Effector CD4-positive, alpha-beta T cell (primary cell): ENCODE measurements at regions not wholly inside any gene's neighbourhood (a gene's known extent, or its start where the extent isn't known, plus 50 kb on each side); places are given as distances from the start of the nearest gene placed in this dataset.

ENCODE experiments used
- DNase-seq: peaks from one replicate; pipeline ENCODE4 v3.0.0-alpha.2; 2020

- DNase-seq, result no peak
These were observed 635.9 kb upstream of the SUCLG2 start for GRCh38 chr3:68290333-68290732.

GRCh38 chr3:68288085-68288484 lies 633.7 kb upstream of the SUCLG2 start:
- no peak for DNase-seq

GRCh38 chr3:68287101-68287500 lies 632.7 kb upstream of the SUCLG2 start:
- no peak for DNase-seq

- no peak for DNase-seq
These were observed 619.9 kb upstream of the SUCLG2 start for GRCh38 chr3:68274286-68274685.

GRCh38 chr3:68271145-68271544 lies 616.7 kb upstream of the SUCLG2 start:
- DNase-seq, result no peak

GRCh38 chr3:68256635-68257223 lies 602.3 kb upstream of the SUCLG2 start:
- no peak for DNase-seq

- no peak for DNase-seq
These were observed 594.9 kb upstream of the SUCLG2 start for GRCh38 chr3:68249265-68249664.

GRCh38 chr3:68242606-68243005 lies 588.2 kb upstream of the SUCLG2 start:
- no peak for DNase-seq

GRCh38 chr3:68239542-68239941 lies 585.1 kb upstream of the SUCLG2 start:
- no peak for DNase-seq

GRCh38 chr3:68234076-68234780 lies 579.8 kb upstream of the SUCLG2 start:
- no peak for DNase-seq

GRCh38 chr3:68228856-68229255 lies 574.4 kb upstream of the SUCLG2 start:
- DNase-seq, result no peak

- no peak for DNase-seq
These were observed 566.4 kb upstream of the SUCLG2 start for GRCh38 chr3:68220832-68221231.

GRCh38 chr3:68211637-68212036 lies 557.2 kb upstream of the SUCLG2 start:
- no peak for DNase-seq

- DNase-seq, result no peak
These were observed 556.2 kb upstream of the SUCLG2 start for GRCh38 chr3:68210635-68211034.

GRCh38 chr3:68207327-68207726 lies 552.9 kb upstream of the SUCLG2 start:
- DNase-seq, result no peak

- DNase-seq, result no peak
These were observed 552.2 kb upstream of the SUCLG2 start for GRCh38 chr3:68206524-68207117.

GRCh38 chr3:68186733-68187132 lies 532.3 kb upstream of the SUCLG2 start:
- no peak for DNase-seq

GRCh38 chr3:68176600-68176999 lies 522.2 kb upstream of the SUCLG2 start:
- no peak for DNase-seq

- no peak for DNase-seq
These were observed 518.7 kb upstream of the SUCLG2 start for GRCh38 chr3:68173012-68173634.

GRCh38 chr3:68172039-68172438 lies 517.6 kb upstream of the SUCLG2 start:
- no peak for DNase-seq

GRCh38 chr3:68163968-68164367 lies 509.6 kb upstream of the SUCLG2 start:
- DNase-seq, result no peak

GRCh38 chr3:68163062-68163461 lies 508.6 kb upstream of the SUCLG2 start:
- no peak for DNase-seq

GRCh38 chr3:68162644-68163043 lies 508.2 kb upstream of the SUCLG2 start:
- DNase-seq, result no peak

GRCh38 chr3:68151359-68151758 lies 496.9 kb upstream of the SUCLG2 start:
- DNase-seq, result no peak
